ENCODE measurements at regions not wholly inside any gene's neighbourhood (a gene's known extent, or its start where the extent isn't known, plus 50 kb on each side); places are given as distances from the start of the nearest gene placed in this dataset.

- Mint-ChIP-seq H3K36me3 (ENCODE audit: insufficient read depth, unreplicated experiment) (no peaks in the 10 kb centered on the region), H3K4me3 (ENCODE audit: low read depth, unreplicated experiment) (no peak overlapping the region), H3K27me3 (ENCODE audit: unreplicated experiment) (no peaks in the 10 kb centered on the region), H3K9me3 (ENCODE audit: low read depth, unreplicated experiment) (peaks cover 13% of the 10 kb centered on the region), H3K27ac (ENCODE audit: unreplicated experiment) (no peak overlapping the region), H3K4me1 (ENCODE audit: low read depth, unreplicated experiment) (no peaks in the 10 kb centered on the region)
- BruUV-seq (replicated peaks): no TSS peak
- TF ChIP-seq CTCF (IDR thresholded peaks at IDR 0.05; ENCODE audit: unreplicated experiment): no peak
- no peak for DNase-seq
- intact Hi-C loops (cut with micrococcal nuclease; ENCODE audit: unreplicated experiment): no loop called here
- CTCF ChIA-PET: no interaction called here
Observed at GRCh38 chr19:28217022-28217421, 995.9 kb downstream of the UQCRFS1 start.

DNA sequence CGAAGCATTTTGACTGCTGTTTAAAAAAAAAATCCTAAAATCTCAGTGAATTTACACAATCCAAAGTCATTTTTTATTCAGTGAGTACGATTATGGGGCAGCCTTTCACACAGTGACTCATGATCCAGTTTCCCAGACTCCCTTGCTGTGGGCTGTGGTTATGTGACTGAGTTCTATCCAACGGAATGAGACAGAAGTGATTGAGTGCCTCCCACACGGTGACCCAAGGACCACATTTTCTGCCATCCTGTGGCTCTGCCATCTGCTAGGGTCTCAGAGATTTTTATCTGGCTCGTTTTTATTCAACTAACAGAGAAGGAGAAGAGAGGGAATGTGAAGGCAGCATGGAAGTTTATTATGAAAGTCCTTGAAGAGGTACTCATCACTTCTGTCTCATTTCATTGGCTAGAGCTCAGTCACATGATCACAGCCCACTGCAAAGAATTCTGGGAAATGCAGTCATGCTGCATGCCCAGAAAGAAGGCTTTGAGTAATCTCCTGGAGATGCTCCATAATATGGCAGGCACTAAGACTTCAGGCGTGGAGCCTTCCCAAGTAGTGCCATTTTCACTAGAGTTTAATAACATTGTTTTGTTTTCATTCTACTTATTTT lies 999.4 kb downstream of the UQCRFS1 start:
- H3K27ac Mint-ChIP-seq (ENCODE audit: unreplicated experiment): no peak overlapping the region
- DNase-seq: no peak
- CTCF ChIA-PET: no interaction called here
- intact Hi-C loops (cut with micrococcal nuclease; ENCODE audit: unreplicated experiment): no loop called here
- TF ChIP-seq CTCF (IDR thresholded peaks at IDR 0.05; ENCODE audit: unreplicated experiment): no peak
- H3K9me3 Mint-ChIP-seq (ENCODE audit: low read depth, unreplicated experiment): peaks cover 10% of the 10 kb centered on the region
- no peaks in the 10 kb centered on the region for H3K27me3 Mint-ChIP-seq (ENCODE audit: unreplicated experiment)
- H3K4me1 Mint-ChIP-seq (ENCODE audit: low read depth, unreplicated experiment): no peaks in the 10 kb centered on the region
- no TSS peak for BruUV-seq (replicated peaks)
- no peak overlapping the region for H3K4me3 Mint-ChIP-seq (ENCODE audit: low read depth, unreplicated experiment)
- no peaks in the 10 kb centered on the region for H3K36me3 Mint-ChIP-seq (ENCODE audit: insufficient read depth, unreplicated experiment)

DNA sequence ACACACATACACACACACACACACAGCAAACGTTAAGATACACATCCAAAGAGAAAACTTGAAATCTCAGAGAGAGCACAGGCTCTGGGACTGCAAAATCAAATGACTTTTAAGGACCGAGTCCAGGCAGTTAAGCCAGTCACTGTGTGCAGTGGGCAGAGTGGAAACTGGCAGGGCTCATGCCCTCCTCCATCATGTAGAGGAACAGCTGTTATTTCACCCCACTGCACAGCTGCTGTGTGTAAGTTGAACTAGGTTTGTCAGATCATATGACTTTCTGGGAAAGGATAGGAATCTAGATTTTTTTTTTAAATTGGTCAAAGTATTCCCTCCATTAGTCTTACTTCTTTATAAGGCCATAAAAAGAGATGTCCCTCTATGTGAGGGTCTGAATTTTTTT lies 1002.1 kb downstream of the UQCRFS1 start:
- Mint-ChIP-seq H3K4me1 (ENCODE audit: low read depth, unreplicated experiment) (no peaks in the 10 kb centered on the region), H3K36me3 (ENCODE audit: insufficient read depth, unreplicated experiment) (no peaks in the 10 kb centered on the region), H3K4me3 (ENCODE audit: low read depth, unreplicated experiment) (no peak overlapping the region), H3K27ac (ENCODE audit: unreplicated experiment) (no peak overlapping the region), H3K9me3 (ENCODE audit: low read depth, unreplicated experiment) (peaks cover 13% of the 10 kb centered on the region), H3K27me3 (ENCODE audit: unreplicated experiment) (no peaks in the 10 kb centered on the region)
- DNase-seq: no peak
- TF ChIP-seq CTCF (IDR thresholded peaks at IDR 0.05; ENCODE audit: unreplicated experiment): no peak
- no TSS peak for BruUV-seq (replicated peaks)
- intact Hi-C loops (cut with micrococcal nuclease; ENCODE audit: unreplicated experiment): no loop called here
- CTCF ChIA-PET: no interaction called here

GRCh38 chr19:28208745-28209144 lies 1004.2 kb downstream of the UQCRFS1 start:
- no peak for DNase-seq
- no peaks in the 10 kb centered on the region for H3K36me3 Mint-ChIP-seq (ENCODE audit: insufficient read depth, unreplicated experiment)
- no peak overlapping the region for H3K4me3 Mint-ChIP-seq (ENCODE audit: low read depth, unreplicated experiment)
- H3K27ac Mint-ChIP-seq (ENCODE audit: unreplicated experiment): no peak overlapping the region
- no peak for TF ChIP-seq CTCF (IDR thresholded peaks at IDR 0.05; ENCODE audit: unreplicated experiment)
- no peaks in the 10 kb centered on the region for H3K27me3 Mint-ChIP-seq (ENCODE audit: unreplicated experiment)
- CTCF ChIA-PET: no interaction called here
- no TSS peak for BruUV-seq (replicated peaks)
- no peaks in the 10 kb centered on the region for H3K4me1 Mint-ChIP-seq (ENCODE audit: low read depth, unreplicated experiment)
- intact Hi-C loops (cut with micrococcal nuclease; ENCODE audit: unreplicated experiment): no loop called here
- H3K9me3 Mint-ChIP-seq (ENCODE audit: low read depth, unreplicated experiment): peaks cover 11% of the 10 kb centered on the region

Measured in Calu3 (cell line).